ENCODE measurements at regions not wholly inside any gene's neighbourhood (a gene's known extent, or its start where the extent isn't known, plus 50 kb on each side); places are given as distances from the start of the nearest gene placed in this dataset.

DNA sequence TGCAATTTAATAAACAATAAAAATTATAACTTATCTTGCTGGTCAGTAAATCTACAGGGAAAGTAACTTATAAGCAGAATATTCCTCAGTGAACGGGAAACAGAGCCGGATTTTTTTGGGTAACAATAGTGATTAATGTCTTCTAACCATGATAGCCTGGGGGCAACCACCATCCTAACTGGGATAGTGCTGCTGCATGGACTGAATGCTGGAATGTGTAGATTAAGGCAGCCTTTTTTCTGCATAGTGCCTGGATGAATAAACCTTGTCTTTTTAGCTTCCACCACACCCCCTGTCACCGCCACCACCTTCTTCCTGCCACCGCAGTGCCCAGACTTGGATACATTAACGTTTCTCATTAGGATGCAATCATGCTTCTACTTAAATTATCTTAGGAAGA lies 83.6 kb upstream of the LNX1 start:
- Histone ChIP-seq H3K27ac (ENCODE audit: low read depth, low read length) (no peak overlapping the region), H3K4me3 (ENCODE audit: low read length in 3 of 3) (no peak overlapping the region), H3K4me1 (ENCODE audit: control insufficient read depth in 3 of 3, insufficient read depth in 3 of 3, low read length in 3 of 3) (peaks cover 0 to 3% (median 3%) of the 10 kb centered on the region in 3 donors), H3K36me3 (ENCODE audit: control insufficient read depth in 3 of 3, insufficient read depth in 3 of 3, low read length in 3 of 3) (no peaks in the 10 kb centered on the region), H3K27me3 (ENCODE audit: control insufficient read depth in 3 of 3, insufficient read depth in 3 of 3, low read length in 3 of 3) (no peaks in the 10 kb centered on the region), H3K9ac (ENCODE audit: low read depth in 1 of 3, low read length in 3 of 3) (no peak overlapping the region), H3K9me3 (ENCODE audit: control insufficient read depth in 3 of 3, low read length in 3 of 3) (no peaks in the 10 kb centered on the region)

DNA sequence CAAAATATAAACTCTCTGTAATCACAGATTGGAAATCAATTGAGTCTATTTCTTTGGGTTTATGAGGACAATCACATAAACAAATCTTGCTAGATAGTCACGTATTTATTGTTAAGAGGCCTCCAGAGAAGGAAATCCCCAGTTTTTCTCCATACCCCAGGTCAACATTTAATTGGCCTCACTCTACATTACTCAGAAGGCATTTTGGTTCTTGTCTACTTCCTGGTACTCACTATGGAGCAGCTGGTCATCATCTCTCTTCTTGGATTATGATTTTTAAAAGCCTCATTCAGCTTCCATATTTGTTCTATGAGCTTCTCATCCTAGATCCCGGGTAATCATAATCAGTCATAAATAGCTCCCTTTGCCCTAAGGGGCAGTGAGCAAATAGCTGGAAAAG lies 81.6 kb upstream of the LNX1 start:
- Histone ChIP-seq H3K9me3 (ENCODE audit: control insufficient read depth in 3 of 3, low read length in 3 of 3) (no peaks in the 10 kb centered on the region), H3K27me3 (ENCODE audit: control insufficient read depth in 3 of 3, insufficient read depth in 3 of 3, low read length in 3 of 3) (no peaks in the 10 kb centered on the region), H3K4me3 (ENCODE audit: low read length in 3 of 3) (no peak overlapping the region), H3K9ac (ENCODE audit: low read depth in 1 of 3, low read length in 3 of 3) (no peak overlapping the region), H3K36me3 (ENCODE audit: control insufficient read depth in 3 of 3, insufficient read depth in 3 of 3, low read length in 3 of 3) (no peaks in the 10 kb centered on the region), H3K27ac (ENCODE audit: low read depth, low read length) (no peak overlapping the region), H3K4me1 (ENCODE audit: control insufficient read depth in 3 of 3, insufficient read depth in 3 of 3, low read length in 3 of 3) (peaks cover 0 to 3% (median 3%) of the 10 kb centered on the region in 3 donors)

DNA sequence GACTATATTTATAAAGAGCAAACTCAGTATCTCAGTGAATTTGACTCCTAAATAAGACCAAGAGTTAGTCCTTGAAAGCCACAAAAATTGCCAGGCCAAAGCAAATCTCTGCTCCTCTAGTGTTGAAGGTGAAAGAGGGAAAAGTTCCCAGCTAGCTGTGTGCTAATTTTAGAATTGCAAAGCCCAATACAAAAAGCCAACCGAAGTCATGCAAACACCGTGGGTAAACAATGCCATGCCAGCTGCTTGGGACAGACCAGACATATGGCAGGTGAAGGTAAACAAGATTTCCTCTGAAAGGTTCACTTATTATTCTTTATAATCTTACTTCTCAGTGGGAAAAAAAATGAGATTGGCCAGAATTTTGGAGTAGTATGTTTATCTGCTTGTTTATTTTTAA lies 80.5 kb upstream of the LNX1 start:
- no peaks in the 10 kb centered on the region for H3K27me3 ChIP-seq (ENCODE audit: control insufficient read depth in 3 of 3, insufficient read depth in 3 of 3, low read length in 3 of 3)
- H3K36me3 ChIP-seq (ENCODE audit: control insufficient read depth in 3 of 3, insufficient read depth in 3 of 3, low read length in 3 of 3) = no peaks in the 10 kb centered on the region
- peaks cover 0 to 3% (median 3%) of the 10 kb centered on the region in 3 donors for H3K4me1 ChIP-seq (ENCODE audit: control insufficient read depth in 3 of 3, insufficient read depth in 3 of 3, low read length in 3 of 3)
- H3K4me3 ChIP-seq (ENCODE audit: low read length in 3 of 3) = no peak overlapping the region
- no peak overlapping the region for H3K27ac ChIP-seq (ENCODE audit: low read depth, low read length)
- H3K9ac ChIP-seq (ENCODE audit: low read depth in 1 of 3, low read length in 3 of 3) = no peak overlapping the region
- no peaks in the 10 kb centered on the region for H3K9me3 ChIP-seq (ENCODE audit: control insufficient read depth in 3 of 3, low read length in 3 of 3)

DNA sequence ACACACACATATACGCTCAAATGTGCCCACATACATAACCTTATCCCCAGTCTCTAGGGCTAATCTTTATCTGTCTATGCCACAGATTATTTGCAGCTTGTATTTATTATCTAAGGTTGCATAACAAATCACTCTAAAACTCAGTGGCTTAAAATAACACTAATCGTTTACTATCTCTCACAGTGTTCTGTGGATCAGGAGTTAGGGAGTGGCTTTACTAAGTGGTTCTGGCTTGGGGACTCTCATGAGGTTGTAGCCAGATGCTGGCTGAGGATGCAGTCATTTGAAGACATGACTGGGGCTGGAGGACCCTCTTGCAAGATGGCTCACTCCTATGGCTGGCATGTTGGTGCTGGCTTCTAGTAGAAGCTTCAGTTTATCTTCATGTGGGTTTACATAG lies 68.5 kb upstream of the LNX1 start:
- Histone ChIP-seq H3K36me3 (ENCODE audit: control insufficient read depth in 3 of 3, insufficient read depth in 3 of 3, low read length in 3 of 3) (no peaks in the 10 kb centered on the region), H3K9me3 (ENCODE audit: control insufficient read depth in 3 of 3, low read length in 3 of 3) (no peaks in the 10 kb centered on the region), H3K4me1 (ENCODE audit: control insufficient read depth in 3 of 3, insufficient read depth in 3 of 3, low read length in 3 of 3) (peaks cover 0 to under 1% (median 0%) of the 10 kb centered on the region in 3 donors), H3K9ac (ENCODE audit: low read depth in 1 of 3, low read length in 3 of 3) (no peak overlapping the region), H3K4me3 (ENCODE audit: low read length in 3 of 3) (no peak overlapping the region), H3K27me3 (ENCODE audit: control insufficient read depth in 3 of 3, insufficient read depth in 3 of 3, low read length in 3 of 3) (no peaks in the 10 kb centered on the region), H3K27ac (ENCODE audit: low read depth, low read length) (no peak overlapping the region)

DNA sequence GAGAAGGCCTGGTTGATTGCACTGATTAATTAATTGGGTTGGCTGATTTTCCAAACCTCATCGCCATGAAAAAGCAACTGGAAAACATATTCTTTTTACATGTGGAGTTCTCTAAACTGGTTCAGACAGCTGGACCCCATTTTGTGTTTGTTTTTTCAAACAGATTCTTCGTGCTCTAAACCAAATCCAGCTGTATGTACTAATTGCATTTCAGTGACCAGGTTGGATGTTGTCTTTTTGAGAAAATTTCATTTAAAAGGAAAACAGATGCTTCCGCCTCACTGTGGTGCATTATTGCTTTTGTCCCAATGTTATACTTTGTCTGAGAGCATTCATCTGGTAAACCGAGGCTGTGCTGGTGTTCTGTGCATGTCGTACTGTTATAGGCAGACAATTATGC lies 67.8 kb upstream of the LNX1 start:
- Histone ChIP-seq H3K9me3 (ENCODE audit: control insufficient read depth in 3 of 3, low read length in 3 of 3) (no peaks in the 10 kb centered on the region), H3K4me1 (ENCODE audit: control insufficient read depth in 3 of 3, insufficient read depth in 3 of 3, low read length in 3 of 3) (peaks cover 0 to 7% (median 4%) of the 10 kb centered on the region in 3 donors), H3K36me3 (ENCODE audit: control insufficient read depth in 3 of 3, insufficient read depth in 3 of 3, low read length in 3 of 3) (no peaks in the 10 kb centered on the region), H3K4me3 (ENCODE audit: low read length in 3 of 3) (no peak overlapping the region), H3K27me3 (ENCODE audit: control insufficient read depth in 3 of 3, insufficient read depth in 3 of 3, low read length in 3 of 3) (no peaks in the 10 kb centered on the region), H3K9ac (ENCODE audit: low read depth in 1 of 3, low read length in 3 of 3) (no peak overlapping the region), H3K27ac (ENCODE audit: low read depth, low read length) (no peak overlapping the region)

DNA sequence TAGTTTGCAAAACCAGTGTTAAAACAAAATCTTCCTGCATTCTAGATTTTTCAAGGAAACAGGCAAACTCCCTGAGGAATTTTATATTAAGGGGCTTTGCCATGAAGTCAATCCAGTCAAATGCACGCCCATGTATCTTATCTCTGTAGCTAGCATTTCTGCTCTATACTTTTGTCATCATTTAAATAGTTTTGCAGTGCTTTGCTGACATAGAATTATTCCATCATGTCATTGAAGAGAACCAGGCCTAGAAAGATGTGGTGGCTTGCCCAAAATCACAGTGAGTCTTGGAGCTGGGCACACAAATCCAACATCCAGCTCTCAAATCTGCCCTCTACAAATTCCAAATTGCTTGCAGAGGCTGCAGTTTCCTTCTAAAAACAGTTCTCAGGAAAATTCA lies 66.7 kb upstream of the LNX1 start:
- no peaks in the 10 kb centered on the region for H3K27me3 ChIP-seq (ENCODE audit: control insufficient read depth in 3 of 3, insufficient read depth in 3 of 3, low read length in 3 of 3)
- H3K9ac ChIP-seq (ENCODE audit: low read depth in 1 of 3, low read length in 3 of 3) = no peak overlapping the region
- no peaks in the 10 kb centered on the region for H3K9me3 ChIP-seq (ENCODE audit: control insufficient read depth in 3 of 3, low read length in 3 of 3)
- no peak overlapping the region for H3K4me3 ChIP-seq (ENCODE audit: low read length in 3 of 3)
- H3K4me1 ChIP-seq (ENCODE audit: control insufficient read depth in 3 of 3, insufficient read depth in 3 of 3, low read length in 3 of 3) = peaks cover 0 to 13% (median 4%) of the 10 kb centered on the region in 3 donors
- no peaks in the 10 kb centered on the region for H3K36me3 ChIP-seq (ENCODE audit: control insufficient read depth in 3 of 3, insufficient read depth in 3 of 3, low read length in 3 of 3)
- no peak overlapping the region for H3K27ac ChIP-seq (ENCODE audit: low read depth, low read length)

DNA sequence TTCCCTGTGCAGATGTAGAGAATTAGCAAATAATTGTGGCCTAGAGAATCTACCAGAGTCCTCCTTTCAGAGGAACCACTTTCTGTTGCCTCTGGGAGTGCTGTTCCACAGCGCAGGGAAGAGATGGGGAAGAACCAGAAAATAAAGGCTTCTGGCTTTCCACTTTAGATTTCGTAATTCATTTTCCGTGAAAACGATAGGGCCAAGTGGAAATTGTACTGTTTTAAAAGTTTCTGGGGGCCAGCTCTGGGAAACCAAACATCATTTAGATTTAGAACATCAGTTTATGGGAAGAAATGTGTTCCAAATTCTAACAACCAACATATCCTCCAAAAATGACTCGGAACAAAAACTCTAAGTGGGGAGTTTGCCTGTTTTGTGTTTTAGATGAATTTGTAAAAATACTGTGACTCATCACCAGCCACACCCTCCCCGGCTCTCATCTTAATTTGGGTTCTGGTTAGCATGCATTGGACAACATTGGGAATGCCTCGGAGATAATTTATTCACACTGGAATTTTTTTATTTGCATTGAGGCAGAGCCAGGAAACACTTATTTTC lies 65.2 kb upstream of the LNX1 start:
- Histone ChIP-seq H3K27me3 (ENCODE audit: control insufficient read depth in 3 of 3, insufficient read depth in 3 of 3, low read length in 3 of 3) (no peaks in the 10 kb centered on the region), H3K9ac (ENCODE audit: low read depth in 1 of 3, low read length in 3 of 3) (no peak overlapping the region), H3K4me1 (ENCODE audit: control insufficient read depth in 3 of 3, insufficient read depth in 3 of 3, low read length in 3 of 3) (peaks cover 0 to 15% (median 4%) of the 10 kb centered on the region in 3 donors), H3K27ac (ENCODE audit: low read depth, low read length) (peak overlapping the region; percentile 54), H3K36me3 (ENCODE audit: control insufficient read depth in 3 of 3, insufficient read depth in 3 of 3, low read length in 3 of 3) (no peaks in the 10 kb centered on the region), H3K9me3 (ENCODE audit: control insufficient read depth in 3 of 3, low read length in 3 of 3) (no peaks in the 10 kb centered on the region), H3K4me3 (ENCODE audit: low read length in 3 of 3) (no peak overlapping the region)

DNA sequence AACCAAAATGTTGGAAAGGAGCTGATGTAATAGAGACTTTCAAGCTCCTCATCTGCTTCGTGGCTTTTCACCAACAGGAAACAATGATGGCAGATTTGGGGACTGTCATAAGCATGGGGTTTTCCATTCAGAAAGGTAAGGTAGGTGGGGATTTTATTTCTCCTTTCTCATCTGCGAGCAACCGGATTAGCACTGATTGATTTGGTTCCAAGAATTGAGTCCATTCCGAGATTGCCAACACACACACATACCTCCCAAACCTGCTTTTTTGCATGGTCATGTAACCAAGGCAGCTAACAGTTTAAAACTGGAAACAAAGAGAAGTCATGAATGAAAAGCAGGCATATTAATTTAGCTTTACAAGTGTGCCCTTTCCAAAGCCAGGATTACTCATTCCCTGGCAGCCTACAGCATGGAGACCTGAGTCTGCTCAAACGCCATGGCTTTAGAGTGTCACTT lies 63.0 kb upstream of the LNX1 start:
- Histone ChIP-seq H3K9ac (ENCODE audit: low read depth in 1 of 3, low read length in 3 of 3) (no peak overlapping the region), H3K36me3 (ENCODE audit: control insufficient read depth in 3 of 3, insufficient read depth in 3 of 3, low read length in 3 of 3) (no peaks in the 10 kb centered on the region), H3K9me3 (ENCODE audit: control insufficient read depth in 3 of 3, low read length in 3 of 3) (no peaks in the 10 kb centered on the region), H3K27me3 (ENCODE audit: control insufficient read depth in 3 of 3, insufficient read depth in 3 of 3, low read length in 3 of 3) (no peaks in the 10 kb centered on the region), H3K4me1 (ENCODE audit: control insufficient read depth in 3 of 3, insufficient read depth in 3 of 3, low read length in 3 of 3) (peaks cover 0 to 15% (median 4%) of the 10 kb centered on the region in 3 donors), H3K27ac (ENCODE audit: low read depth, low read length) (peak overlapping the region; percentile 21), H3K4me3 (ENCODE audit: low read length in 3 of 3) (no peak overlapping the region)

DNA sequence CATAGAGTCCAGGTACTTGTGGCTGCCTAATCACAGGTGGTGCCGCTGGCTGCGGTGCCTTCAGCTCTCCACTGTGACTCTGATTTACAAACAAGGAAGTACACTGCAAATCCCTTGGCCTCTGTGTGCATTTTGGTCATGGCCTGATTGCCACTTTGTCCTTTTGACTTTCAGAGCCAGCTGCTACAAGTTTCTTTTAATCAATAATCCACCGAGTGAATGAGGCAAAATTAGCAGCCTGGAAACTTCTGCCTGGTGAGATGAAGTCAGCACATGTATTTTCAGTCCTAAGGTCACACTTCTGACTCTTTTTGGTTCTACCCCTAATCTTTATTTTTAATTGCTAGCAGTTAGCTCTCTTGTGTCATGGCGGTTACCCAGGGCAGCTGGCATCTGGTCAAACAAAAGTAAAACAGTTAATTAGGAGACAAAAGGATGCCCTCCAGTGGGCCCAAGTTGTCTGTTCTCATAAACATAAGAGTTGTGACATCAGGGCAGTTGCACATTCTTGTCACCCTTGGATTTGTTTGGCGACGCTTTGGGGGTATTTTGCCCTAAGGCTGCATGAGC lies 62.3 kb upstream of the LNX1 start:
- no peaks in the 10 kb centered on the region for H3K36me3 ChIP-seq (ENCODE audit: control insufficient read depth in 3 of 3, insufficient read depth in 3 of 3, low read length in 3 of 3)
- H3K9ac ChIP-seq (ENCODE audit: low read depth in 1 of 3, low read length in 3 of 3) = no peak overlapping the region
- peaks cover 0 to 15% (median 4%) of the 10 kb centered on the region in 3 donors for H3K4me1 ChIP-seq (ENCODE audit: control insufficient read depth in 3 of 3, insufficient read depth in 3 of 3, low read length in 3 of 3)
- no peaks in the 10 kb centered on the region for H3K9me3 ChIP-seq (ENCODE audit: control insufficient read depth in 3 of 3, low read length in 3 of 3)
- peak overlapping the region; percentile 21 for H3K27ac ChIP-seq (ENCODE audit: low read depth, low read length)
- H3K27me3 ChIP-seq (ENCODE audit: control insufficient read depth in 3 of 3, insufficient read depth in 3 of 3, low read length in 3 of 3) = no peaks in the 10 kb centered on the region
- no peak overlapping the region for H3K4me3 ChIP-seq (ENCODE audit: low read length in 3 of 3)

DNA sequence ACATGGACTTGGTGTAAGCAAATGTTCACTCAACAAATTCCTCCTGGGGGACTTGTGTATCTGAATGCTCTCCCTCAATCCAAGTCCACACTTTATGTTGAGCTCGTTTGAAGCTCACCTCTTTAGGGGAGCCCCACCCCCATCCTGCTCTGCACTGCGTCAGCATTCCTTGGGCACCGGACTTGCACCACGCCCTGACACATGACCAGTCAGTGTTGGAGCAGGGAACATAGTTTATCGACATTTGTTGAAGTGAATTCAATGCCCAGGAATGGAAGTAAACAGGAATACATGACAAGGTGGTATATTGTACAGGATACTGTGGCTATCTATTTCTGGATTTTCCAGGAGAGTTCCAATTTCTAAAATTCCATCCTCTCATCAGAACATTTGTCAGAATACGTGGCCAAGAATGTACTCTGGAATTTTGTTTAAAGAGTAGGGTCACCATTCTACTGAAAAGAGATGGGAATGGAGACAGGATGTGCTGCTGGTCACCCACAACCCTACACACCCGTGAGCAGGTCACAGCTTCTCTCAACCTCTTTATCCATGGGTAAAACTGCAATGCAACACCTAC lies 60.0 kb upstream of the LNX1 start:
- Histone ChIP-seq H3K27me3 (ENCODE audit: control insufficient read depth in 3 of 3, insufficient read depth in 3 of 3, low read length in 3 of 3) (no peaks in the 10 kb centered on the region), H3K9me3 (ENCODE audit: control insufficient read depth in 3 of 3, low read length in 3 of 3) (no peaks in the 10 kb centered on the region), H3K27ac (ENCODE audit: low read depth, low read length) (no peak overlapping the region), H3K9ac (ENCODE audit: low read depth in 1 of 3, low read length in 3 of 3) (no peak overlapping the region), H3K36me3 (ENCODE audit: control insufficient read depth in 3 of 3, insufficient read depth in 3 of 3, low read length in 3 of 3) (no peaks in the 10 kb centered on the region), H3K4me3 (ENCODE audit: low read length in 3 of 3) (peak overlapping the region in 2 of 3 donors; percentile 16 to 44), H3K4me1 (ENCODE audit: control insufficient read depth in 3 of 3, insufficient read depth in 3 of 3, low read length in 3 of 3) (peaks cover 2 to 15% (median 4%) of the 10 kb centered on the region in 3 donors)

All from skeletal muscle tissue (tissue), 3 donors.